ENCODE measurements at regions not wholly inside any gene's neighbourhood (a gene's known extent, or its start where the extent isn't known, plus 50 kb on each side); places are given as distances from the start of the nearest gene placed in this dataset.

DNA sequence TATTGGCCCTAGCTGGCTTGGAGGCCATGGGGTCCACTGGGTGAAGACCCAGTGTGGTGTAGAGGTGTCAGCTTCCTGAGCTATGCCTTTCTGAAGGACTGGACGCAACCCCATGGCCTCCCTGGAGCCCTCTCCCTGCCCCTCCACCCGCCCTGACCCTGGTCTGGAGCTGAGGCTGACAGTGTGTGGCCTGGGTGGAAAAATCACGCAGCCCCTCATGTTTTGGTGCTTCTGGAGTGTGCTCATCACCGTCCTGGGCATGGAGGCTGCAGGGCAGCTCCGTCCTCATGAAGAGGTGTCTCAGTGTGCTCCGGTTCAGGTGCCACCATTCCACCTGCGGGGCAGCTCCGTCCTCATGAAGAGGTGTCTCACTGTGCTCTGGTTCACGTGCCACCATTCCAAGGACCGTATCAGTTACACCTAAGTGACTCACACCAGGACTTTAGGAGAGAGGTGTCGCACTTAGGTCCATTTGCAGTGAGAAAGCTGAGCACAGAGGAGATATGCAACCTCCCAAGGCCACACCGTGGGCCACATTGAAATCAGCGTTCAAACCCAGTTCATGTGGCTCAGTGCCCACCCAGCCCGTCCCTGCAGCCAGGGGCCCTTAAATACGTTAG lies 214.3 kb upstream of the IRX1 start:
- no peaks in the 10 kb centered on the region for H3K36me3 ChIP-seq (ENCODE audit: low read depth)
- no peak overlapping the region for H2AFZ ChIP-seq
- no peaks in the 10 kb centered on the region for H3K9me3 ChIP-seq (ENCODE audit: insufficient read depth, low read depth)
- ChIA-PET POLR2A (ENCODE audit: unreplicated experiment) (no interaction called here), CTCF (no interaction called here)
- H3K27ac ChIP-seq: no peak overlapping the region
- TF ChIP-seq EZH2 (IDR thresholded peaks at IDR 0.05; ENCODE audit: low read depth): no peak
- TF ChIP-seq, protein P1, sequence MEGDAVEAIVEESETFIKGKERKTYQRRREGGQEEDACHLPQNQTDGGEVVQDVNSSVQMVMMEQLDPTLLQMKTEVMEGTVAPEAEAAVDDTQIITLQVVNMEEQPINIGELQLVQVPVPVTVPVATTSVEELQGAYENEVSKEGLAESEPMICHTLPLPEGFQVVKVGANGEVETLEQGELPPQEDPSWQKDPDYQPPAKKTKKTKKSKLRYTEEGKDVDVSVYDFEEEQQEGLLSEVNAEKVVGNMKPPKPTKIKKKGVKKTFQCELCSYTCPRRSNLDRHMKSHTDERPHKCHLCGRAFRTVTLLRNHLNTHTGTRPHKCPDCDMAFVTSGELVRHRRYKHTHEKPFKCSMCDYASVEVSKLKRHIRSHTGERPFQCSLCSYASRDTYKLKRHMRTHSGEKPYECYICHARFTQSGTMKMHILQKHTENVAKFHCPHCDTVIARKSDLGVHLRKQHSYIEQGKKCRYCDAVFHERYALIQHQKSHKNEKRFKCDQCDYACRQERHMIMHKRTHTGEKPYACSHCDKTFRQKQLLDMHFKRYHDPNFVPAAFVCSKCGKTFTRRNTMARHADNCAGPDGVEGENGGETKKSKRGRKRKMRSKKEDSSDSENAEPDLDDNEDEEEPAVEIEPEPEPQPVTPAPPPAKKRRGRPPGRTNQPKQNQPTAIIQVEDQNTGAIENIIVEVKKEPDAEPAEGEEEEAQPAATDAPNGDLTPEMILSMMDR (conservative IDR thresholded peaks at IDR 0.05): no peak
- peaks cover 76% of the 10 kb centered on the region for H3K27me3 ChIP-seq (ENCODE audit: insufficient read depth, low read depth)
- no peaks in the 10 kb centered on the region for H3K9me2 ChIP-seq (ENCODE audit: insufficient read depth)
- H3F3A ChIP-seq (ENCODE audit: insufficient read depth, low read depth): no peaks in the 10 kb centered on the region
- DNase-seq: no peak
- no peaks in the 10 kb centered on the region for H3K4me1 ChIP-seq (replicated peaks; ENCODE audit: insufficient read depth)
- no peaks in the 10 kb centered on the region for H4K20me1 ChIP-seq (ENCODE audit: insufficient read depth)
- H3K4me2 ChIP-seq: no peak overlapping the region
- intact Hi-C loops (cut with micrococcal nuclease; ENCODE audit: unreplicated experiment): no loop called here
- no TSS peak for BruUV-seq (replicated peaks)
- no peaks in the 10 kb centered on the region for H3K79me2 ChIP-seq (ENCODE audit: low read depth)
- no peak overlapping the region for H3K4me3 ChIP-seq

DNA sequence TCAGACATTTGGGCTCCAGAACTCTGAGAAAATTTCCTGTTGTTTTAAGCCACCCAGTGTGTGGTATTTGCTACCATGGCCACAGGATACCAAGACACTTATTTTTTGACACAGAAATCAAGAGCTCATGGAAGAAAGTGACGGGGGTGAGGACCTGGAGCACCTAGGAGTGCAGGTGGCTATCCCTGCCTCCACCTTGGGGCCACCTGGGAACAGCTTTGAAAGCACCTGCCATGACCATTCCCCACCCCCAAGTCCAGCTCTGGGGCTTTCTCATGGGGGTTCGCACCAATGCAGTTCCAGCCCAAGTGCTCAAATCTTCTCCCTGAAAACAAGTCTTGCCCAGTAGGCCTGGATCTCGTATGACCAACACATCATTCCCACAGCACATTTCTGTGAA lies 214.9 kb upstream of the IRX1 start:
- TF ChIP-seq, protein P1 (conservative IDR thresholded peaks at IDR 0.05): no peak
- TF ChIP-seq EZH2 (IDR thresholded peaks at IDR 0.05; ENCODE audit: low read depth): no peak
- intact Hi-C loops (cut with micrococcal nuclease; ENCODE audit: unreplicated experiment): no loop called here
- no peaks in the 10 kb centered on the region for H3K9me3 ChIP-seq (ENCODE audit: insufficient read depth, low read depth)
- no peaks in the 10 kb centered on the region for H3F3A ChIP-seq (ENCODE audit: insufficient read depth, low read depth)
- H3K9me2 ChIP-seq (ENCODE audit: insufficient read depth): 0 out of 2 replicates have a peak, but pooled peaks cover 3% of the 10 kb centered on the region
- no peaks in the 10 kb centered on the region for H3K4me1 ChIP-seq (replicated peaks; ENCODE audit: insufficient read depth)
- no peak overlapping the region for H2AFZ ChIP-seq
- ChIA-PET POLR2A (ENCODE audit: unreplicated experiment) (no interaction called here), CTCF (no interaction called here)
- no peak overlapping the region for H3K4me2 ChIP-seq
- no peak for DNase-seq
- no peak overlapping the region for H3K27ac ChIP-seq
- BruUV-seq (replicated peaks): no TSS peak
- no peaks in the 10 kb centered on the region for H3K79me2 ChIP-seq (ENCODE audit: low read depth)
- no peaks in the 10 kb centered on the region for H4K20me1 ChIP-seq (ENCODE audit: insufficient read depth)
- H3K27me3 ChIP-seq (ENCODE audit: insufficient read depth, low read depth): peaks cover 70% of the 10 kb centered on the region
- H3K36me3 ChIP-seq (ENCODE audit: low read depth): no peaks in the 10 kb centered on the region
- no peak overlapping the region for H3K4me3 ChIP-seq

DNA sequence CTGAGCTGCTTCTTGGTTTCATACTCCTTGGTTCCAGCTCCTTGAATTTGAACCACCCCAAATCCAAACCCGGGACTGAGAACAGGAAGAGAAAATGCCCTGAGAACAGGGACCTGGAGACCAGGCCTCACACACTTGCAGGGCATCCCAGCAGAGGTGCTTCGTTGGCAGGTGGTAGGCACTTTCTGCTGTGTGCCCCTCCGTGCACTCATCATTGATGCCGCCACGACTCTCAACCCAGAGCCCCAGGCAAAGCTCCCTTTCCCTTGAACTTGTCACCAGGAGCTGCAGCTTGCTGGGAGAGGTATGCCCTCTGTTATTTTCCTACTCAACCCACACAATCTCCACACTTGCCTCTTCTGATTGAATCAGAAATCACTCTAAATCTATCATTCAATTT lies 217.8 kb upstream of the IRX1 start:
- BruUV-seq (replicated peaks): no TSS peak
- Histone ChIP-seq H3K9me2 (ENCODE audit: insufficient read depth) (0 out of 2 replicates have a peak, but pooled peaks cover 3% of the 10 kb centered on the region), H3K27ac (no peak overlapping the region), H2AFZ (no peak overlapping the region), H3K79me2 (ENCODE audit: low read depth) (no peaks in the 10 kb centered on the region), H3K4me1 (replicated peaks; ENCODE audit: insufficient read depth) (no peaks in the 10 kb centered on the region), H4K20me1 (ENCODE audit: insufficient read depth) (no peaks in the 10 kb centered on the region), H3F3A (ENCODE audit: insufficient read depth, low read depth) (no peaks in the 10 kb centered on the region), H3K9me3 (ENCODE audit: insufficient read depth, low read depth) (no peaks in the 10 kb centered on the region; the same call in 1 of the 2 replicates), H3K4me3 (no peak overlapping the region), H3K36me3 (ENCODE audit: low read depth) (no peaks in the 10 kb centered on the region), H3K4me2 (no peak overlapping the region), H3K27me3 (ENCODE audit: insufficient read depth, low read depth) (peaks cover 45% of the 10 kb centered on the region)
- no peak for DNase-seq
- ChIA-PET POLR2A (ENCODE audit: unreplicated experiment) (no interaction called here), CTCF (no interaction called here)
- intact Hi-C loops (cut with micrococcal nuclease; ENCODE audit: unreplicated experiment): no loop called here
- TF ChIP-seq, protein P1 (conservative IDR thresholded peaks at IDR 0.05): no peak
- no peak for TF ChIP-seq EZH2 (IDR thresholded peaks at IDR 0.05; ENCODE audit: low read depth)
